IMR-90 (cell line): ENCODE measurements at regions not wholly inside any gene's neighbourhood (a gene's known extent, or its start where the extent isn't known, plus 50 kb on each side); places are given as distances from the start of the nearest gene placed in this dataset.

Source experiments
- CTCF ChIP-seq: conservative IDR thresholded peaks from 2 replicates; pipeline ENCODE4 v1.5.1; 2012; ENCODE audit warnings: mild to moderate bottlenecking, low read depth, low read length, improper control_type of control experiment
- ELK1 ChIP-seq: fragments of 150-350 bp; IDR thresholded peaks from 2 replicates; pipeline ENCODE4 v1.6.1; 2016; ENCODE audit warnings: low read depth, mild to moderate bottlenecking, low read length, moderate library complexity, borderline replicate concordance
- FOS ChIP-seq: fragments of 150-350 bp; IDR thresholded peaks from 2 replicates; pipeline ENCODE4 v1.6.1; 2016; ENCODE audit warnings: low read depth, low read length
- MXI1 ChIP-seq: IDR thresholded peaks from 2 replicates; pipeline ENCODE4 v1.6.1; 2012; ENCODE audit warnings: low read depth, mild to moderate bottlenecking, low read length, moderate library complexity, borderline replicate concordance
- NFE2L2 ChIP-seq: fragments of 150-350 bp; IDR thresholded peaks from 2 replicates; pipeline ENCODE4 v1.6.1; 2016; ENCODE audit warnings: low read depth, mild to moderate bottlenecking, low read length
- POLR2A ChIP-seq: IDR thresholded peaks from 2 replicates; pipeline ENCODE4 v1.6.1; 2012; ENCODE audit warnings: mild to moderate bottlenecking, low read depth, low read length
- RAD21 ChIP-seq: IDR thresholded peaks from 2 replicates; pipeline ENCODE4 v1.6.1; 2012; ENCODE audit warnings: low read length, improper control_type of control experiment
- USF2 ChIP-seq: fragments of 150-350 bp; IDR thresholded peaks from 2 replicates; pipeline ENCODE4 v1.6.1; 2017; ENCODE audit warnings: mild to moderate bottlenecking, antibody characterized with exemption, low read length, low read depth

- TF ChIP-seq CTCF (no peak), POLR2A (no peak), ELK1 (no peak), RAD21 (no peak), USF2 (no peak), FOS (no peak), NFE2L2 (no peak), MXI1 (no peak)
Observed at GRCh38 chr17:74126959-74127358, 76.5 kb upstream of the RPL38 start.
